HG02943 (cell line): ENCODE measurements at regions not wholly inside any gene's neighbourhood (a gene's known extent, or its start where the extent isn't known, plus 50 kb on each side); places are given as distances from the start of the nearest gene placed in this dataset.

Source experiments
- ATAC-seq: cut with Tn5 transposase; IDR thresholded peaks from one replicate; pipeline ENCODE4 v1.9.1; 2021; ENCODE audit warnings: mild to moderate bottlenecking, low read depth, moderate library complexity; ENCODE audit not compliant: unreplicated experiment

- no peak for ATAC-seq
Measured at GRCh38 chr12:91441993-91442952, 259.7 kb upstream of the DCN start.

GRCh38 chr12:91441246-91441645 is 258.6 kb upstream of the DCN start:
- no peak for ATAC-seq

- no peak for ATAC-seq
Measured at GRCh38 chr12:91434081-91434480, 251.5 kb upstream of the DCN start.

GRCh38 chr12:91432755-91433154 is 250.1 kb upstream of the DCN start:
- ATAC-seq, result no peak

- ATAC-seq, result no peak
Measured at GRCh38 chr12:91432089-91432488, 249.5 kb upstream of the DCN start.

GRCh38 chr12:91424506-91424905 is 241.9 kb upstream of the DCN start:
- no peak for ATAC-seq

GRCh38 chr12:91423693-91424050 is 241.1 kb upstream of the DCN start:
- ATAC-seq, result no peak

- ATAC-seq, result no peak
Measured at GRCh38 chr12:91422811-91423692, 240.4 kb upstream of the DCN start.

- no peak for ATAC-seq
Measured at GRCh38 chr12:91422127-91422526, 239.5 kb upstream of the DCN start.

GRCh38 chr12:91419809-91420208 is 237.2 kb upstream of the DCN start:
- no peak for ATAC-seq

GRCh38 chr12:91418221-91419090 is 235.8 kb upstream of the DCN start:
- ATAC-seq, result no peak

- no peak for ATAC-seq
Measured at GRCh38 chr12:91417650-91418049, 235.0 kb upstream of the DCN start.

GRCh38 chr12:91414636-91415035 is 232.0 kb upstream of the DCN start:
- no peak for ATAC-seq

- ATAC-seq, result no peak
Measured at GRCh38 chr12:91413581-91414546, 231.2 kb upstream of the DCN start.

GRCh38 chr12:91406920-91407341 is 224.3 kb upstream of the DCN start:
- ATAC-seq, result no peak

GRCh38 chr12:91404441-91404840 is 221.8 kb upstream of the DCN start:
- no peak for ATAC-seq

- no peak for ATAC-seq
Measured at GRCh38 chr12:91401190-91401589, 218.6 kb upstream of the DCN start.

GRCh38 chr12:91400271-91400670 is 217.7 kb upstream of the DCN start:
- ATAC-seq, result no peak

- ATAC-seq, result no peak
Measured at GRCh38 chr12:91397866-91398532, 215.4 kb upstream of the DCN start.
